ENCODE measurements at regions not wholly inside any gene's neighbourhood (a gene's known extent, or its start where the extent isn't known, plus 50 kb on each side); places are given as distances from the start of the nearest gene placed in this dataset.

DNA sequence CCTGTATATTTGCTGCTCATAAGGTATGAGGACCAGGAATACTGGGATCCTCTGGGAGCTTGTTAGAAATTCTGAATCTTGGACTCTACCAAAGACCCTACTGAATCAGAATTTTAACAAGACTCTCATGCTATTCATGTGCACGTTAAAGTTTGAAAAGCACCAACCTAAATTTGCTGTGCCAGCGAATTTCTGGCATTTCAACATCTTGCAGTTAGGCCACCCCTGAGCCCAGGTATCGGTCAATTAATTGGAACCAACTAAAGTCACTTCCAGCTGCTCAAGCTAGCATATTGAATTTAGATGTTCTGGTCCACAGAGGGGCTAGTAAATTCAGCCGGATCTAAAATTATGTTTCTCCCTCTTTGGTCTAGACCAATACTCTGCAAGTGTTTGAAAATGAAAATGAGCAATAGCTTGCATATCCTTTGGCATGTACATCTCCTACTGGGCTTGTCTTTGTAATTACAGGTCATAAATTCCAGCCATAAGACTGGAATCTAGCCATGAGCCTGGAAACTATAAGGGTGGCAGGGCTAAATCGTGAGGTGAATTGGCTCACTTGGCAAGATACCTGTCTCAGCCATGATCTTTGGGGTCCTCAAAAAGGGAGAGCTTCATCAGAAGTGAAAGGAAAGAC is 72.4 kb downstream of the SKA1 start:
- ATAC-seq, result no peak

GRCh38 chr18:50447952-50448351 is 73.1 kb downstream of the SKA1 start:
- ATAC-seq, result no peak
- TF ChIP-seq ZFP30 (CRISPR knock-in tag; IDR thresholded peaks at IDR 0.05) (no peak), ESRRG (CRISPR knock-in tag; IDR thresholded peaks at IDR 0.05) (no peak), ISL1 (CRISPR knock-in tag; IDR thresholded peaks at IDR 0.05) (no peak), PATZ1 (CRISPR knock-in tag; IDR thresholded peaks at IDR 0.05; ENCODE audit: borderline replicate concordance) (no peak), ARNTL (CRISPR knock-in tag; IDR thresholded peaks at IDR 0.05; ENCODE audit: borderline replicate concordance, low read depth) (no peak), GLIS3 (CRISPR knock-in tag; IDR thresholded peaks at IDR 0.05) (no peak), OSR1 (CRISPR knock-in tag; IDR thresholded peaks at IDR 0.05) (no peak), PPARA (CRISPR knock-in tag; IDR thresholded peaks at IDR 0.05; ENCODE audit: borderline replicate concordance) (no peak), ZC3H10 (CRISPR knock-in tag; IDR thresholded peaks at IDR 0.05) (no peak), RARB (CRISPR knock-in tag; IDR thresholded peaks at IDR 0.05) (no peak), ZFP3 (CRISPR knock-in tag; IDR thresholded peaks at IDR 0.05) (no peak), ZNF565 (CRISPR knock-in tag; conservative IDR thresholded peaks at IDR 0.05; ENCODE audit: low read depth) (no peak)
- TF ChIP-seq, protein P1, sequence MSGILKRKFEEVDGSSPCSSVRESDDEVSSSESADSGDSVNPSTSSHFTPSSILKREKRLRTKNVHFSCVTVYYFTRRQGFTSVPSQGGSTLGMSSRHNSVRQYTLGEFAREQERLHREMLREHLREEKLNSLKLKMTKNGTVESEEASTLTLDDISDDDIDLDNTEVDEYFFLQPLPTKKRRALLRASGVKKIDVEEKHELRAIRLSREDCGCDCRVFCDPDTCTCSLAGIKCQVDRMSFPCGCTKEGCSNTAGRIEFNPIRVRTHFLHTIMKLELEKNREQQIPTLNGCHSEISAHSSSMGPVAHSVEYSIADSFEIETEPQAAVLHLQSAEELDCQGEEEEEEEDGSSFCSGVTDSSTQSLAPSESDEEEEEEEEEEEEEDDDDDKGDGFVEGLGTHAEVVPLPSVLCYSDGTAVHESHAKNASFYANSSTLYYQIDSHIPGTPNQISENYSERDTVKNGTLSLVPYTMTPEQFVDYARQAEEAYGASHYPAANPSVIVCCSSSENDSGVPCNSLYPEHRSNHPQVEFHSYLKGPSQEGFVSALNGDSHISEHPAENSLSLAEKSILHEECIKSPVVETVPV (CRISPR knock-in tag; IDR thresholded peaks at IDR 0.05), result no peak

More for the DNA sequence above, 72.4 kb downstream of the SKA1 start:
- TF ChIP-seq ZNF8 (CRISPR knock-in tag; IDR thresholded peaks at IDR 0.05) (no peak), PATZ1 (CRISPR knock-in tag; IDR thresholded peaks at IDR 0.05; ENCODE audit: borderline replicate concordance) (no peak), SNAI2 (CRISPR knock-in tag; IDR thresholded peaks at IDR 0.05) (no peak), ISL1 (CRISPR knock-in tag; IDR thresholded peaks at IDR 0.05) (no peak), TSHZ2 (CRISPR knock-in tag; IDR thresholded peaks at IDR 0.05) (no peak), RARB (CRISPR knock-in tag; IDR thresholded peaks at IDR 0.05) (no peak), PPARA (CRISPR knock-in tag; IDR thresholded peaks at IDR 0.05; ENCODE audit: borderline replicate concordance) (no peak), CSDC2 (CRISPR knock-in tag; IDR thresholded peaks at IDR 0.05) (no peak), OSR1 (CRISPR knock-in tag; IDR thresholded peaks at IDR 0.05) (no peak), CREB5 (CRISPR knock-in tag; IDR thresholded peaks at IDR 0.05; ENCODE audit: low read depth) (no peak), ZNF565 (CRISPR knock-in tag; conservative IDR thresholded peaks at IDR 0.05; ENCODE audit: low read depth) (no peak), ZFP30 (CRISPR knock-in tag; IDR thresholded peaks at IDR 0.05) (no peak), BACH2 (CRISPR knock-in tag; IDR thresholded peaks at IDR 0.05; ENCODE audit: borderline replicate concordance) (no peak), TOX (CRISPR knock-in tag; IDR thresholded peaks at IDR 0.05; ENCODE audit: borderline replicate concordance) (no peak), POU6F1 (CRISPR knock-in tag; IDR thresholded peaks at IDR 0.05; ENCODE audit: borderline replicate concordance, low read depth) (no peak), GLIS3 (CRISPR knock-in tag; IDR thresholded peaks at IDR 0.05) (no peak)
